Superior temporal gyrus (tissue), 1 donor: ENCODE measurements at regions not wholly inside any gene's neighbourhood (a gene's known extent, or its start where the extent isn't known, plus 50 kb on each side); places are given as distances from the start of the nearest gene placed in this dataset.
"Not testable (repeated sequence)": the region's sequence is repeated elsewhere in the genome, so short reads cannot be mapped to it uniquely, and the experiment has no call there.

Experiments used
- DNase-seq: peaks from one replicate; pipeline ENCODE4 v3.0.0-alpha.2; 2016; ENCODE audit errors: extremely low spot score

DNA sequence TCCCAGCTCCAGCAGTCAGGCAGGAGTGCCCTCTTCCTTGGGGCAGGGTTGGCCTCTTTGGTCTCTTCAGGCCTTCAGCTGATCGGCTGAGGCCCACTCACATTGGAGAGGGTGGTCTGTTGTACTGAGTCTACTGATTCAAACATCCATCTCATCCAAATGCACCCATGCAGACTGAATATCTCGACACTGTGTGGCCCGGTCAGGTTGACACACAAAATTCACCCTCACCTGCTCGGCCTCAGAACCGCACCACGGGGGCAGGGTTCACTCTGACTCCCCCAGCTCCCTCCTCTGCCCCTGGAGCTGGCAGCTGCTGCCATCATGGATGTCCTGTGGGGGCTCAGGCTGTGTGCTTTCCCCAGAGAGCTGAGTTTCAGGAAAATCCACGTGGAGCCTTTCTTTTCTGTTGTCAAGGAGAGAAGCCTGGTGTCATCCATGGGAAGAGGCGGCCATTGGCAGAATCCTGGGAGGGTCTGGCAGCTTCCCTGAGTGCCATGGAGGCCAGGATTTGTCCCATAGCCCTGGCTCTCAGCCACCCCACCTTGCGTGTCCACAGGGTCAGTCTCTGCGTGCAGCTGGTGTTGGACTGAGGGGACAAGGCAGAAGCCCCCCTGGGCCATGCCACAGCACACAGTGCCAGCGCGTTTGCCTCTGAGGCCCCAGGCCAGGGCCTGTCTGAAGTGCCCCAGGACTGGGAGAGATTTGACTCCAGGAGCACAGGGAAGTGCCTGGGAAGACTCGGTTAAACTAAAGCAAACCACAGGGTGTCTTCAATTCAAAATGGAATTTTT lies 114.1 kb downstream of the ERMARD start:
- DNase-seq: no peak

GRCh38 chr6:169864148-169865020 lies 113.0 kb downstream of the ERMARD start:
- no peak for DNase-seq

- no peak for DNase-seq
These were observed 112.3 kb downstream of the ERMARD start for GRCh38 chr6:169863710-169864109.

DNA sequence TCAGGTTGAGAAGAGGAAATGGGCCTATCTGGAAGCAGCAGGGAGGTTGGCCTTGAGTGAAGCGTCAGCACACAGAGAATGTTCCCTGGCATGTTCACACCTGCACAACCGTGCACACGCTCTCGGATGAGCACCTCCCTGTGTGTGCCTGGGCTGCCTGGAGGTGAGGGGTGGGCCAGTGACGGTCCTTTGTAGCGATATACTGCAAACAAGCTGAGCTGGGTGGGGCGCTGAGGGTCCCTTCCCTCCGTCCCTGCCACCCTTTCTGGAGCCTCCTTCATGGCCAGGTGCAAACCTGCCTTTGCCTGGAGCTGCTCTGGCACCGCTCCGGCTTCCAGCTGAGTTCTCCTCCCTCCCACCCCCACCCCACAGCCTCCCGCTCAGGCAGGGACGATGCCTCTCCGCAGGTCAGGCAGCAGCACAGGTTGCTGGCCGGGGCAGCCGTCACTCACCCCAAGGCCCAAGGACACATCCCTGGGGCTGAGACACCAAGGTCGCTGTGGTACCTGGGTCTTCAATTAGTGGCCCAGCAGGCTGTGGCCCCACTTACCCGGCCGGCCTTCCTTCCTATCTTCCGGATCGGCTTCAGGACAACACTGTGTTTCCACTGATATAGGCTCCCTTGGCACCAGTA lies 111.6 kb downstream of the ERMARD start:
- DNase-seq: no peak

GRCh38 chr6:169862043-169862891 lies 110.8 kb downstream of the ERMARD start:
- DNase-seq: no peak

GRCh38 chr6:169861431-169862042 lies 110.1 kb downstream of the ERMARD start:
- DNase-seq: no peak

DNA sequence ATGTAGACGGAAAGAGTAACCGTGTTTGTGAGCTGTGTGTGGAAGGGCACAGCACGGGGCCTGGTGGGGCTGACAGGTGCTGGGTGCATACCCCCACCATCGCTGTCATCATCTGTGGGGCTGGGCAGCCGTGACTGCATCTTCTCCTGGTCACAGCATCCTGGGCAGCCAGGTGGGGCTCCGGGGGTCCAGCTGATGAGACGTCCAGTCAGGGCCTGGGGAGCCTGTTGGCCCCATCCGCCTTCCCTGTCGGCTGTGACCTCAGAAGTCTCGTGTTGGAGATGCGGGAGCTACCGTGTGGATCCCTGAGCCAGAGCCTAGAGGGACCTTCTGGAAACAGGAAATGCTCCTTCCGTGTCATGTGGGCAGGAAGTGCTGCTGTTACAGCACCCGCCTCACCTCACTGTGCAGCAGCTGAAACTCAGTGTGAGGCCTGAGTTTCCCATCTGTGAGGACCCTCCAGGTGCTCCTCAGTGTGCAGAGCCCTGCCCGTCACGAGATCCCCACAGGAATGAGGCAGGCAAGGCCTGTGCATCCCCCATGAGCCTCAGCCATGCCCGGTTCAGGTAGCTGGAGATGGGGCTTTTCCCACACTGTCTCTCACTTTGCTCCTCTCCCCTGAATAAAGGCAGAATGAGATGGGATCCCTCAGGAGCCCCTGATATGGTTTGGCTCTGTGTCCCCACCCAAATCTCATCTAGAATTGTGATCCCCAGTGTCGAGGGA lies 108.7 kb downstream of the ERMARD start:
- no peak for DNase-seq

- DNase-seq: no peak
These were observed 108.1 kb downstream of the ERMARD start for GRCh38 chr6:169859401-169859977.

DNA sequence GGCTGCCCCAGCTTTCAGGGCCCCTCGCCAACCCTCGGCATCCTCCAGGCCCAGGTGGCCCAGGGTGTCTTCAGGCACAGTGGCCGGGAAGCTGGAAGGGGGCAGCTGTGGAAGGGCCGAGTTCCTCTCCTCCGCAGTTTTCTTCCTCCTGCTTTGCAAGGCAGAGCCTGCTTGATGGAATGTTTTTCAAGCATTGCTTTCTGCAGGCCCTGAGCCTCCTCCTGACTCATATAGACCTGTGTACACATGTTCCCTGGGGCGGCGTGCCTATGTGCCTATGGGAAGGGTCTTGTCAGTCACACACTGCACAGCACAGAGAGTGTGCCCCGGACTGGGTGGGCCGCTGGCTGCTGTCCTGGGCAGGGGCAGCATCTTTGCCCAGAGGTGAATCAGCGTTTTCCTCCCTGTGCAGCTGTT lies 107.5 kb downstream of the ERMARD start:
- no peak for DNase-seq

DNA sequence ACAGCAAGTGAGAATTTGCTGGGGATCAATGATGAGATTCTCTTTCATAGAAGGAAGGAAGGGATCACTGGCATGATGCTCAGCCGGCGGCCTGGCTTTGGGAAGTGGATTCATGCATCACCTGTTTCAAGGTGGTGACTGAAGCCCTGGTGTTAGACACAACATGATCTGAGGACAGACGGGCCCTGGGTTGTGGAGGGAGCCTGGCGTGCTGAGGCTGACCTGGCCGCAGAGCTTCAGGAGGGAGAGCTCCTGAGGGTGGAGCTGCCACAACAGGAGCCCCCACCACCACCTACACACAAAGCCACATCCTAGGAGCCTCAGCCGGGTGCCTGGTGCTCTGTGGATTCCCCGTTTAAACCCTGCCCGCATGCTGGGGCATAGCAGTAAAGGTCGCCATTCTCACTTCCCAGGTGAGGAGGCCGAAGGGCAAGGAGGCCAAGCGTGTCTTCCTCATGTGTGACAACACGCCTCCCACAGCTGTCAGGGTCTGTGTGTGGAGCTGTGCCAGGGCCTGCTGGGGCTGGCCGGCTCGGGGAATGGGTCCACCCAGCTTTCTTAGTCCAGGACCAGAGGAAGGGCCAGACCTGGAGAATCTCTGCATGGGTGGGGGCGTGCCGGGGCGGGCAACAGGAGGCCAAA lies 107.0 kb downstream of the ERMARD start:
- no peak for DNase-seq

GRCh38 chr6:169857343-169858292 lies 106.2 kb downstream of the ERMARD start:
- DNase-seq: no peak

DNA sequence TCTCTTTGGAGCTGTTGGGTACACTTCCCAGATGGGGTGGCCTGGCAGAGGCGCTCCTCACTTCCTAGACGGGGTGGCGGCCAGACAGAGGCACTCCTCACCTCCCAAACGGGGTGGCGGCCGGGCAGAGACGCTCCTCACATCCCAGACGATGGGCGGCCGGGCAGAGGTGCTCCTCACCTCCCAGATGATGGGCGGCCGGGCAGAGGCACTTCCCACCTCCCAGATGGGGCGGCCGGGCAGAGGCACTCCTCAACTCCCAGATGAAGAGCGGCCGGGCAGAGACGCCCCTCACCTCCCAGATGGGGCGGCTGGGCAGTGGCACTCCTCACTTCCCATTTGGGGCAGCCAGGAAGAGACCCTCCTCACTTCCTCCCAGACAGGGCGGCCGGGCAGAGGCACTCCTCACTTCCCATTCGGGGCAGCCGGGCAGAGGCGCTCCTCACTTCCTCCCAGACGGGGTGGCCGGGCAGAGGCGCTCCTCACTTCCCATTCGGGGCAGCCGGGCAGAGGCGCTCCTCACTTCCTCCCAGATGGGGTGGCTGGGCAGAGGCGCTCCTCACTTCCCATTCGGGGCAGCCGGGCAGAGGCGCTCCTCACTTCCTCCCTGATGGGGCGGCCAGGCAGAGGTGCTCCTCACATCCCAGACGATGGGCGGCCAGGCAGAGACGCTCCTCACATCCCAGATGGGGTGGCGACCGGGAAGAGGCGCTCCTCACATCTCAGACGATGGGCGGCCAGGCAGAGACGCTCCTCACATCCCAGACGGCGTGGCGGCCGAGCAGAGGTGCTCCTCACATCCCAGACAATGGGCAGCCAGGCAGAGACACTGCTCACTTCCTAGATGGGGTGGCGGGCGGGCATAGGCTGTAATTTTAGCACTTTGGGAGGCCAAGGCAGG lies 105.3 kb downstream of the ERMARD start:
- DNase-seq: not testable (repeated sequence)

- DNase-seq: no peak
These were observed 103.4 kb downstream of the ERMARD start for GRCh38 chr6:169854813-169855212.

- no peak for DNase-seq
These were observed 102.8 kb downstream of the ERMARD start for GRCh38 chr6:169854083-169854725.

DNA sequence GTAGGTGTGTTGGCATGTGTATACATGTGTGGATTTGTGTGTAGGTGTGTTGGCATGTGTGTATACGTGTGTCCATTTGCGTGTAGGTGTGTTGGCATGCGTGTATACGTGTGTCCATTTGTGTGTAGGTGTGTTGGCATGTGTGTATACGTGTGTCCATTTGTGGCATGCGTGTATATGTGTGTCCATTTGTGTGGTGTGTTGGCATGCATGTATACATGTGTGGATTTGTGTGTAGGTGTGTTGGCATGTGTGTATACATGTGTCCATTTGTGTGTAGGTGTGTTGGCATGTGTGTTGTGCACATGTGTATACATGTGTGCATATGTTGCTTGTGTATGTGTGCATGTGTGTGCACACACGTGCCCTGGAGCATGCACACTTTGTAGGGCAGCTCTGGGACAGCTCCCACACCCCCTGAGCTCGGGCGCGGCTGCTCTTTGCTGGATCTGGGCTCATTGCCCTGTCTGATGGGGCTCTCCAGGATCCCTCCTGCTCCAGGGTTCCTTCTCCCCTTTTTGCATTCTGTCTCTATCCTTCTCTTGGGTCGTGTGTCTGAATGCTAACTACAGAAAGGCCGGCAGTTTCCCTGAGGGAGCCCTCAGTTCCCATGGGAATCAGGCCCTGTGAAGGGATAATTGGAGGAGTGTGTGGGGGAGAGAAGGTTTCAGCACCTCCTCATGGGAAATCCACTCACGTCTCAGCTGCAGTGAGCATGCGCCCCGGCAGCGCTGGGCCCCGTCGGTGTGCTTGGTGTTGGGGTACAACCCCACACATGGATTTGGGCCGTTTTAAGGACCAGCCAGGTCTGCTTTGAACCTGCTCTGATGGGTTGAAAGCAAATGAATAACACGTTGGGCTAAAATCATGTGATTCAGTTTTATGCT lies 102.0 kb downstream of the ERMARD start:
- DNase-seq: no peak
